KMS-11 (cell line): ENCODE measurements at regions not wholly inside any gene's neighbourhood (a gene's known extent, or its start where the extent isn't known, plus 50 kb on each side); places are given as distances from the start of the nearest gene placed in this dataset.

Experiments used
- H2AFZ ChIP-seq: fragments of 200-600 bp; sonication (generic); 2 replicates; pipeline ENCODE4 v1.6.1; 2016; ENCODE audit warnings: antibody characterized with exemption, mixed run types, low read depth
- H3K27ac ChIP-seq: fragments of 200-600 bp; sonication (generic); 2 replicates; pipeline ENCODE4 v1.6.1; 2016; ENCODE audit warnings: mild to moderate bottlenecking, mixed run types
- H3K27me3 ChIP-seq: fragments of 200-600 bp; sonication (generic); 2 replicates; pipeline ENCODE4 v1.6.1; 2017; ENCODE audit warnings: mild to moderate bottlenecking, low read depth, mixed run types, moderate library complexity; ENCODE audit not compliant: insufficient read depth
- H3K36me3 ChIP-seq: fragments of 200-600 bp; sonication (generic); 2 replicates; pipeline ENCODE4 v1.6.1; 2017; ENCODE audit warnings: mild to moderate bottlenecking, mixed run types; ENCODE audit not compliant: insufficient read depth
- H3K4me1 ChIP-seq: fragments of 200-600 bp; sonication (generic); 2 replicates; pipeline ENCODE4 v1.6.1; 2016; ENCODE audit warnings: mild to moderate bottlenecking, low read depth, mixed run types; ENCODE audit not compliant: poor library complexity, severe bottlenecking
- H3K4me2 ChIP-seq: fragments of 200-600 bp; sonication (generic); 2 replicates; pipeline ENCODE4 v1.7.0; 2016; ENCODE audit warnings: mild to moderate bottlenecking, mixed run types
- H3K4me3 ChIP-seq: fragments of 200-600 bp; sonication (generic); IDR thresholded peaks from 2 replicates; pipeline ENCODE4 v1.6.1; 2017; ENCODE audit warnings: low read depth, low read length, mixed read lengths; ENCODE audit not compliant: insufficient read depth
- H3K79me2 ChIP-seq: fragments of 200-600 bp; sonication (generic); 2 replicates; pipeline ENCODE4 v1.6.1; 2016; ENCODE audit warnings: low read depth, mixed run types; ENCODE audit not compliant: insufficient read depth
- H3K9ac ChIP-seq: fragments of 200-600 bp; sonication (generic); 2 replicates; pipeline ENCODE4 v1.6.1; 2016; ENCODE audit warnings: mild to moderate bottlenecking, mixed run types
- H4K20me1 ChIP-seq: fragments of 200-600 bp; sonication (generic); 2 replicates; pipeline ENCODE4 v1.6.1; 2016; ENCODE audit warnings: mild to moderate bottlenecking, mixed run types; ENCODE audit not compliant: insufficient read depth
- TF ChIP-seq, protein P1 (sequence below): fragments of 200-600 bp; sonication (generic); conservative IDR thresholded peaks from 2 replicates; pipeline ENCODE4 v1.6.1; 2017; ENCODE audit warnings: low read depth, mild to moderate bottlenecking, antibody characterized with exemption, low read length, moderate library complexity, mixed read lengths

DNA sequence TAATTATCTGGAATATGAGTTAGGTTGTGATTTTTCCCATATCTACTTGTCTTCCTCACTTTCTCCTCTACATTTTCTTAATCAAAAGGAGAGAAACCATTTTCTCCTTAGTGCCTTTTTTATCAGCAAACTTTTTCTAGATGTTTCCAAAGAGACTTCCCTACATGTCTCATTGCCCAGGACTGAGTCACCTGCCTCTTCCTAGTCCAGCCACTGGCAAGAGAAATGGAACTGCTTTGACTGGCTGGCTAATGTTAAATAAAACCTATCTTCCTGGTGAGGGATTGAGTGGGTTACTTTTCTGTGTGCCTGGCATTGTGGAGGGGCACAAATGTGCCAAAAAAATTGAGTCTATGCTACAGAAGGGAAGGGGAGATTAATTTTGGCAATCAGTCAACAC is 52.1 kb upstream of the CD5L start:
- no peaks in the 10 kb centered on the region for H3K27me3 ChIP-seq
- no peak overlapping the region for H3K27ac ChIP-seq
- H3K79me2 ChIP-seq, result no peaks in the 10 kb centered on the region
- no peaks in the 10 kb centered on the region for H4K20me1 ChIP-seq
- TF ChIP-seq, protein P1, sequence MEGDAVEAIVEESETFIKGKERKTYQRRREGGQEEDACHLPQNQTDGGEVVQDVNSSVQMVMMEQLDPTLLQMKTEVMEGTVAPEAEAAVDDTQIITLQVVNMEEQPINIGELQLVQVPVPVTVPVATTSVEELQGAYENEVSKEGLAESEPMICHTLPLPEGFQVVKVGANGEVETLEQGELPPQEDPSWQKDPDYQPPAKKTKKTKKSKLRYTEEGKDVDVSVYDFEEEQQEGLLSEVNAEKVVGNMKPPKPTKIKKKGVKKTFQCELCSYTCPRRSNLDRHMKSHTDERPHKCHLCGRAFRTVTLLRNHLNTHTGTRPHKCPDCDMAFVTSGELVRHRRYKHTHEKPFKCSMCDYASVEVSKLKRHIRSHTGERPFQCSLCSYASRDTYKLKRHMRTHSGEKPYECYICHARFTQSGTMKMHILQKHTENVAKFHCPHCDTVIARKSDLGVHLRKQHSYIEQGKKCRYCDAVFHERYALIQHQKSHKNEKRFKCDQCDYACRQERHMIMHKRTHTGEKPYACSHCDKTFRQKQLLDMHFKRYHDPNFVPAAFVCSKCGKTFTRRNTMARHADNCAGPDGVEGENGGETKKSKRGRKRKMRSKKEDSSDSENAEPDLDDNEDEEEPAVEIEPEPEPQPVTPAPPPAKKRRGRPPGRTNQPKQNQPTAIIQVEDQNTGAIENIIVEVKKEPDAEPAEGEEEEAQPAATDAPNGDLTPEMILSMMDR, result no peak
- H3K4me1 ChIP-seq, result no peaks in the 10 kb centered on the region
- no peaks in the 10 kb centered on the region for H3K36me3 ChIP-seq
- H3K4me2 ChIP-seq, result no peak overlapping the region
- no peak overlapping the region for H3K4me3 ChIP-seq
- H2AFZ ChIP-seq, result no peak overlapping the region
- H3K9ac ChIP-seq, result no peak overlapping the region

DNA sequence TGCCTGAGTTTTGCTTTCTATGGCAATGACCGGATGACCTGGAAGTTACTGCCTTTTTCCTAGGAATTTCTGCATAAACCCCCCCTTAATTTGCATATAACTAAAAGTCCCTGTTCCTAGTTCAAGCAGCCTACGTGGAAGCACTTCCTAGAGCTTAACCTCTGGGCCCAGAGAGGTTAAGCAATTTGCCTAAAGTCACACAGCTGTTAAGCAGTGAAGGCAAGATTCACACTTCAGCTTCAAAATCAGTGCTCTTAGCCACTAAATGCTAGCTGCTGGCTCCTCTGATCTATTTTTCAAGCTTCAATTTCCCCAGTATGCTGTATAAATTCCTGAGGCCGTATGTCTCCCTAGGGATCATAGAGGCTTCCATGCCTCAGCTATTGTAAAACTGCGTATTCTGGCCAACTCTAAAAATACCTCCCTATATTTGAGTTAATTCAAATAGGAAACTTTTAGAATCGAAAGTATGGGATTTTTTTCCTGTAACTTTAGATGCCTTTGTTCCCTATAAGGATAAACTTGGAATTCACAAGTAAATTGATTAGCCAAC is 53.1 kb upstream of the CD5L start:
- no peaks in the 10 kb centered on the region for H4K20me1 ChIP-seq
- TF ChIP-seq, protein P1, result no peak
- no peaks in the 10 kb centered on the region for H3K4me1 ChIP-seq
- no peak overlapping the region for H3K4me2 ChIP-seq
- H2AFZ ChIP-seq, result no peak overlapping the region
- no peak overlapping the region for H3K27ac ChIP-seq
- no peaks in the 10 kb centered on the region for H3K36me3 ChIP-seq
- H3K4me3 ChIP-seq, result no peak overlapping the region
- no peaks in the 10 kb centered on the region for H3K79me2 ChIP-seq
- H3K27me3 ChIP-seq, result no peaks in the 10 kb centered on the region
- H3K9ac ChIP-seq, result no peak overlapping the region

DNA sequence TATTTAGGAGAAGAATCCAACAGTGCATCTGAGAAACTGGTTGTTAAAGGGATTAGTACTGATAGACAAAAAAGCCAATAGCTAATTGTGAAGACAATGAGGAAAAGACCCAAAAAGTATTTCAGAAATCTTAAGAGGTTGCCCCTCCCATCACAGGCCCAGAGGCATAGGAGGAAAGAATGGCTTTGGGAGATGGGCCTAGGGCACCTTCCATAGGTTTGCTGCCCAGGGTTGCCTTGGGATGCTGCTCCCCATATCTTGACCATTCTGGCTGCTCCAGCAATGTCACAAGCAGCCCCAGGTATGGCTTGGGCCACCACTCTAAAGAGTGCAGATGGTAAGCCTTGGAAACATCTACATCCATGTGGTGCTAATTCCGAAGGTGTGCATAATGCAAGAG is 68.7 kb upstream of the CD5L start:
- TF ChIP-seq, protein P1, result no peak
- Histone ChIP-seq H3K9ac (no peak overlapping the region), H4K20me1 (no peaks in the 10 kb centered on the region)

DNA sequence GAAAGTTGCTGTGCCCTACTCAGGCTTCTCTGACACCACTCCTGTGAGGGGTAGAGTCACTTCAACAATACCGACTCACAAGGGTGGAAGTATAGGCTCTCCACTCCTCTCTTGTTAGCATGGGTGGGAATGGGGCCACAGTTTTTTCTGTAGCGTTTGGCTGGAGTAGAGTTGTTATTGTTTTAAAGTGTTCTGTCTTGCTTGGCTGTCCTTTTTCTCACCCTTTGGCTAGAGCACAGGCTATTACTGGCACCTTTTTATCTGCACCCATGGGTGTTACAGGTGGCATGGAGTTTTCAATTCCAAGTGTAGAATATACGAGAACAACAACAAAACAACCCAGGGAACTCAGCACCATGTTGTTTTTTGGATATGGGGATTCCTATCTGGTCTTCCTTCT is 74.3 kb upstream of the CD5L start:
- TF ChIP-seq, protein P1, result no peak

More for the DNA sequence above, 68.7 kb upstream of the CD5L start:
- H3K27me3 ChIP-seq, result no peaks in the 10 kb centered on the region
- H3K79me2 ChIP-seq, result no peaks in the 10 kb centered on the region
- H3K4me3 ChIP-seq, result no peak overlapping the region
- no peaks in the 10 kb centered on the region for H3K36me3 ChIP-seq
- H3K27ac ChIP-seq, result no peak overlapping the region
- H3K4me2 ChIP-seq, result no peak overlapping the region
- no peak overlapping the region for H2AFZ ChIP-seq
- no peaks in the 10 kb centered on the region for H3K4me1 ChIP-seq

More for the DNA sequence above, 74.3 kb upstream of the CD5L start:
- Histone ChIP-seq H3K9ac (no peak overlapping the region), H4K20me1 (no peaks in the 10 kb centered on the region), H3K27ac (no peak overlapping the region), H2AFZ (no peak overlapping the region), H3K27me3 (no peaks in the 10 kb centered on the region), H3K79me2 (no peaks in the 10 kb centered on the region), H3K4me2 (no peak overlapping the region), H3K4me3 (no peak overlapping the region), H3K4me1 (no peaks in the 10 kb centered on the region), H3K36me3 (no peaks in the 10 kb centered on the region)
